Left cardiac atrium (tissue), 4 donors: ENCODE measurements at regions not wholly inside any gene's neighbourhood (a gene's known extent, or its start where the extent isn't known, plus 50 kb on each side); places are given as distances from the start of the nearest gene placed in this dataset.
"Not testable (repeated sequence)": the region's sequence is repeated elsewhere in the genome, so short reads cannot be mapped to it uniquely, and the experiment has no call there.

Source experiments
- ATAC-seq, 2 donors: fragments of 200-7000 bp; cut with Tn5 transposase; one replicate each; pipeline ENCODE4 v1.9.1; 2020; ENCODE audit warnings: mild to moderate bottlenecking in 2 of 2, moderate library complexity in 2 of 2
- DNase-seq: peaks from one replicate; pipeline ENCODE4 v3.0.0-alpha.2; 2020
- intact Hi-C, 2 donors: fragments of 100-400 bp; cut with DNase I; formaldehyde crosslinking; loops; one replicate each; pipeline versions ENCODE4 v1.14.1 to v1.15.1; 2022 to 2023
- donor health status: DM: no; HTN: yes; CAD: no.
- donor health status: DM: no; HTN: yes; CAD: no; lungs with severe emphysema.
- donor health status: DM: yes; HTN: yes; CAD: no.
- donor health status: Dilated cardiomyopathy.

GRCh38 chr16:29334776-29335548, 71.5 kb downstream of the NPIPB11 start:
- ATAC-seq: peak in 1 of 2 donors; percentile 9

DNA sequence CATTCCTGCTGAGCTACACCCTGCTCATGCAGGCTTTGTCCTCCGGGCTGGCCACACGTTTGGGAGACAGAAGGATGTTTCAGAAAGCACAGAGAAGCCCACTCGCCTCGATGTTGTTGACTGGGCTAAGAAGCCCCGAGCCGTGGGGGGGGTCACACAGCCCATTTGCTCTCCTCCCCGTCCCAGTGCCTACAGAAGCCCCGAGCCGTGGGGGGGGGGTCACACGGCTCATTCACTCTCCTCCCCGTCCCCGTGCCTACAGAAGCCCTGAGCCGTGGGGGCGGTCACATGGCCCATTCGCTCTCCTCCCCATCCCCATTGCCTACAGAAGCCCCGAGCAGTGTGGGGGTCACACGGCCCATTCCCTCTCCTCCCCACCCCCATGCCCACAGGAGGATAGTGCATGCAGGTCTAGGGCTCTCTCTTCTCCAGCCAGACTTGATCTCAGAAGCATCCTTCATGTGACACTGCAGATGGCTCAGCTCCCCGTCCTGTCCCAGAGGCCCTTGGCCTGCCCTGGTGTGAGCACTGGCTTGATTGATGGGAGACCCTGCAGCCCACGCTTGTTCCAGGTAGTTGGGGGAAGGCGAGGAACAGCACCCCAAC, 72.9 kb downstream of the NPIPB11 start:
- intact Hi-C loops, DNase-seq, ATAC-seq: not testable (repeated sequence)

More at GRCh38 chr16:29334776-29335548, 71.5 kb downstream of the NPIPB11 start:
- DNase-seq, intact Hi-C loops: not testable (repeated sequence)

- intact Hi-C loops, ATAC-seq, DNase-seq: not testable (repeated sequence)
Measured at GRCh38 chr16:29330623-29331022, 75.9 kb downstream of the NPIPB11 start.

DNA sequence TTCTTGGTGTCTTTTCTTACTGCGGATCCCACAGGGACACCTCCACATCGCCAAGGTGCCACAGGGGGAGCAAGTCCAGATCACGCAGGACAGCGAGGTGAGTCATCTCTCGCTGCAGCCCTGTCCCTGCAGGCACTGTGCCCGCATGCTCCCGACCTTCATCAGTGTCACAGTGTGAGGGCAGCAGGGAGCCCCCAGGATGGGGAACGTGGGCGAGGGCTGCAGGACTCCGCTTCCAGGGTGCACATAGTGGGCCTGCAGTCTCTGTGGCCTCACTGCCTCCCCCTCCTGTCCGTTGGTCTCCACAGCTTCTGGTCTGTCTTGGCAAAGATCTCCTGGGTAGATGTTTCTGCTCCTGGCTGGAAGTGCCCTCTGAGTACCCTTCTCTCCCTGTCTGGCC, 78.0 kb downstream of the NPIPB11 start:
- intact Hi-C loops, ATAC-seq: not testable (repeated sequence)

GRCh38 chr16:29327631-29328408, 78.7 kb downstream of the NPIPB11 start:
- DNase-seq, intact Hi-C loops, ATAC-seq: not testable (repeated sequence)

More for the DNA sequence above, 78.0 kb downstream of the NPIPB11 start:
- not testable (repeated sequence) for DNase-seq

DNA sequence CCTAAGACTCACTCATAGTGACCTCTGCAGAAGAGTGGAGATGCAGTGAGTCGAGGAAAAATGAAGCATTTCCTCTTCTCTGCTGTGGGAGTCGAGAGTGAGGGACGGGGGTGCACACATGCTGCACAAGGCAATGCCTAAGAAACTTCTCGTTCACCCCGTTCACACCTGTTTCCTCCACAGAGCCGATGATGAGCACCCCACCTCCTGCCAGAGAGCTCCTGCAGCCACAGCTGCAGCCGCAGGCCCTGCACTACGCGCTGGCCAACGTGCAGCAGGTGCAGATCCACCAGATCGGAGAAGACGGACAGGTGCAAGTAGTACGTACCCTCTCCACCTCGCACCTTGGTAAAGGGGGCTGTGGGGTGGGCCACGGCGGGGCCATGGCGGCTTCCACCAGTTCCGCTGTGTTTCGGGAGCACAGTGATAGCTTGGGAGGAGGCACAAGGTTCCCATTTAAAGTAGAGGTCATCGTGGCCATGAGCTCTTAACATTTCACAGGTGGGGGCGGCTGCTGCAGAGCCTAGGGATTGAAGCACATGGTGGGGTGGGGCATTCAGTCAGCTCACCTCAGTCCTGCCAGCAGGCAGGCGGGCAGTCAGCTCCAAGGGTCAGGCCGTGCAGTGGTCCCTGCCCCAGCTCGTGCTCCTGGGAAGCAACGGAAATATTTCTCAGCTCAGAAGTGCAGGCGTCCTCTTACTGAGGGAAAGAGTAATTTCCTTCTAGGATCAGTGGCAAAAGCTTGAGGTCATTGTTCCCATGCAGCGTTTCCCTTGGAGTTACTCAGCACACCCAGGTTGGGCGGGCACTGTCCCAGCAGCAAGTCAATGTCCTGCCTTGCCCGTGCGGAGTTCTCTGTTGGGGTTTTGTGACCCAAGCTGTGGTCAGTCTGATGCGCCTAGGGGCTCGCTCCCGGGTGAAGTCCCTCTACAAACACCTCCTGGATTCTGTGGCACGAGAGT, 80.1 kb downstream of the NPIPB11 start:
- ATAC-seq: peak in 1 of 2 donors; percentile 13
- intact Hi-C loops, DNase-seq: not testable (repeated sequence)

DNA sequence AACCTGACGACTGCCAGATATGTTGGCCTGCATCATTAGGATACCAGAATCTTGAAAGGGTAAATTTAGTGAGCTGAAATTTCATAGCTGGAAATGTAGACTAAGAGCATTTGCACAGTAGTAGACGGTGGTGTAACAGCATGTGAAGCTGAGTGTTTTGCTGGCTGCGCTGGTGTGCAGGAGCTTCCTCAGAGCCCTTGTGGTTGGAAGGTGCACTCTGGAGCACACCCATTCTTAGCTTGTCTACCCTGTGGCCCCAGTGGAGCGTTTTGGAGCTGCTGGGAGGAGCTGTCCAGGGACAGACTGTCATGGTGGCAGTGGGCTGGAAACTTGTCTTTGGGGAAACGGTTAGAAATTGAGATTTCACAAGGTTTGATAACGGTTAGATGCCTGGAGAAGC, 82.8 kb downstream of the NPIPB11 start:
- DNase-seq, intact Hi-C loops, ATAC-seq: not testable (repeated sequence)

GRCh38 chr16:29321585-29321984, 84.9 kb downstream of the NPIPB11 start:
- intact Hi-C loops: no loop called here
- ATAC-seq: no peak
- no peak for DNase-seq

DNA sequence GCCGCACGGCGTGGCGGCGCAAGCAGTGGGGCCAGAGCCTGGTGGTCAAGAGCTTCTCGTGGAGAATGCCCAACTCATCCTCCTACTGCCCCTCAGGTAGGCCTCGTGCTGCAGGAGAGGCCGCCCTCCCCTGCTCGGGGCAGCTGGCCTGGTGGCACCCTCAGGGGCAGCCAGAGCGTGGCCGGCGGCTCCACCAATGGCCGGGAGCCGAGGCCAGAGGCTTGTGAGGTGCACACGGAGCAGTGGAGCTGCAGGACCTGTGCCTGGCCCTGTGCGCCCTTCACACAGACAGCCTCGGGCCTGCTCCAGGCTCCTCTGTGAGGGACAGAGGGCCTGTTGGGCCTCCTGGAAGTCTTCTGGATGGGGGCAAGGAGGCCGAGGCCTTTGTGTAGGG, 85.5 kb downstream of the NPIPB11 start:
- intact Hi-C loops: no loop called here
- ATAC-seq (no peak), DNase-seq (no peak)

- DNase-seq (no peak), ATAC-seq (no peak)
- intact Hi-C loops: no loop called here
Measured at GRCh38 chr16:29320274-29320999, 86.1 kb downstream of the NPIPB11 start.

DNA sequence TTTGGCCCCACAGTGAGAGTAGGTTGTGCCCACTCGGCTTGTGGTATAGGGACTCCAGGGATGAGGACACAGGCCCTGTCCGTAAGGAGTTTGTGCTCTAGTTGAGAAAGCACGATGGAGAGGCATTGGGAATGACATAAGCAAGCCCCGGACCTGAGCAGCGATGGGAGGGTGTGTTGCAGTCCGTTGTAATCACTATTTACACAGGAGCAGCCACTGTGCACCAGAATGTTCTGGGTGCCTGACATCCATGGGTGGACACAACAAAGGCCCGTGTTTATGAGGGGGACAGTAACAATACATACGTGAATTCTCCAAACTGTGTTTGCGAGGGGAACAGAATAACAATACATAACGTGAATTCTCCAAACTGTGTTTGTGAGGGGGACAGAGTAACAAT, 86.8 kb downstream of the NPIPB11 start:
- no peak for DNase-seq
- intact Hi-C loops: no loop called here
- ATAC-seq: no peak

DNA sequence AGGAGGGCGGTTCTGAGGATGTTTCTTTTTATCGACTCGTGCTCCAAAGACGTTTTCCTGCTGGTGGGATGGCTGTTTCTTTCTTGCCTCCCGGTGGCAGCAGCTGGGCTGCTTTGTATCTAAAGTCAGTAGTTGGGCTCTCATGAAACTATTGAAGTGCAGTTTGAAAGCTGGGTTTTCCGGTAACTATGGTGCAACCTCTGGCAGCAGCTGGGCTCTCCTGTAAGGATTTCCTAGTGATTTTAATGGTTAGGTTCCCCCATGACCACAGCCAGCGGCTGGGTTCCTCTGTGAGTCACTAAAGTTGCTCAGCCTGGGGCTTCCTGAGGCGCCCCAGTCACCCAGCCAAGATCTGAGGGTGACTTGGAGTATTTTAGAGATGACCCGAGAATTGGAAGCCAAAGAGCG, 87.9 kb downstream of the NPIPB11 start:
- ATAC-seq (peak; percentile 53 to 77), DNase-seq (peak; percentile 71)
- intact Hi-C loops: not testable (repeated sequence)

DNA sequence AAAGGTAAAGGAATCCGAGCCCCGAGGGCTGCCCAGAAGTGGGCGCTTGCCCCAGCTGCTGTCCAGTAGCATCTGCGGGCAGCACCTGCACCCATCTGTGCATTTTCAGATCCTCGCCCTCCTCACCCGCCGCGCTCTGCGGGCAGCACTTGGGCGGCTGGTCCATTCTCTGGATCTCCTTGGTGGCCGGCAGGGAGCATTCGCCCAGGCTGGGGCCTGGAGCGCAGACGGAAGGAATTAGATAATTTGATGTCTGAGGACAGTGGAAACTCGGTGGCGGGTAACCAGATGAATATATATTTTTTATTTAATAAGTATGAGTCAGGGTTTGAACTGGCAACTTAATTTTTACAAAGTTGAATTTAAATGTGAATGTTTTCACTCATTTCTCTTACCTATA, 88.5 kb downstream of the NPIPB11 start:
- intact Hi-C loops: no loop called here
- ATAC-seq: no peak
- DNase-seq: no peak

DNA sequence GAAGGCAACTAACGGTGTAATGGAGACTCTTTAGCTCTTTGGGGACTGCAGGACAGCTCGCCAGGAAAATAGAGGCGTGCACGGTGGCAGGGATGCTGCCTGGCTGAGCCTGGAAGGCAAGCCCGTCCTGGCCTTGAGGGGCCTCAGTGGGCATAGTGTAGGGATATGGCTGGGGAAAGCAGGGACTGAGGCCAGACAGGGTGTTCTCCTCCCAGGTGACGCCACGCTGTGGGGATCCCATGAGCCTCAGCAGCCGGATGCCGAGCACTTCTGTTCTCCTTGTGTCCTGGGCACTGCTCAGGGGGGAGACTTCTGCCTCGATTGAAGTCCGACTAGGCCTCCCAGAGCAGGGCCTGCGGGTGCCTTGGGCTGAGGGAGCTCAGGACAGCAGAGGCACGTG, 89.2 kb downstream of the NPIPB11 start:
- ATAC-seq (no peak), DNase-seq (no peak)
- intact Hi-C loops: no loop called here

- intact Hi-C loops: no loop called here
- DNase-seq (no peak), ATAC-seq (peak in 1 of 2 donors; percentile 6)
Measured at GRCh38 chr16:29316761-29317183, 89.7 kb downstream of the NPIPB11 start.

DNA sequence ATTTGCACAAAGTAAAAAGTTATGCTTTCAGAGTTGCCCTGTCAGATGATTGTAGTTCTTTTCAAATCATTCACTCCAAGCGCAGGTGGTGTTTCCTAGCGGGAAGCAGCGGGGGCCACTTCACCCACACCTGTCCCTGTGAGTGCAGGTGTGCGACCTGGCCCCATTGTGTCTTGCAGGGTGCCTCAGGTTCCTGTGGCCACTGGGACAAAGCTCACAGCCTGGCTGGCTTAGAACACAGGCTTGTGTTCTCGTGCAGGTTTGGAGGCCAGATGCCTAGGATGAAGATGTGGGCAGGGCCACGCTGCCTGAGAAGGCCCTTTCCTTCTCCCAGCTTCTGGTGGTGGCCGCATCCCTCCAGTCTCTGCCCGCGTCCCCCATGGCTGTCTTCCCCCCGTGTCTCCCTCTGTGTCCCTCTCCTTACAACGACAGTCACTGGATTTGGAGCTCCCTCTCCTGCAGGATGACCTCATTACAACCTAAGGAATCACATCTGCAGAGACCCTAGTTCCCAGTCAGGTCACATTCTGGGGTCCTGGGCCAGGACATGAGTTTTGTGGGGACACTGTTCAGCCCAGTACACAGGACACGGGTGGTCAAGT, 90.5 kb downstream of the NPIPB11 start:
- ATAC-seq: no peak
- intact Hi-C loops: no loop called here

DNA sequence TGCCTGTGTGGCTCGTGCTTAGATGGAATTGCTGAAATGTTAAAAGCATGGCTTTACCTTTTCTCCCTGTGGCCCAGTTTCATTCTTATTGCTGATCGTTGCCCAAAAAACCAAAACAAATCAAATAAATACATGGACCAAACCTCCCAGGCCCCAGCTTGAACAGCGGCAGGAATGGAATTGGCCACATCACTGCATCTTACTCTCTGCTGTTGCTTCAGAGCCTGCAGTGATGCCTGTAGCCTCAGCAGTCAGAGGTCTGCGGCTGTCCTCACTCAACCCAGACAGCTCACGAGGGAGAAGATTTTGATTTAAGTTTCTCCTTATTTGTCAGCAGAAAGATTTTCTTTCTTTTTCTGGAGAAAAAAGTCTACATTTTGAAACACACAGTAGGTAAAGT, 91.5 kb downstream of the NPIPB11 start:
- intact Hi-C loops: no loop called here
- DNase-seq (no peak), ATAC-seq (no peak)

More for the DNA sequence above, 90.5 kb downstream of the NPIPB11 start:
- no peak for DNase-seq
